Activated CD8-positive, alpha-beta memory T cell treated with anti-CD3 and anti-CD28 coated beads for 1 hour (primary cell): ENCODE measurements at regions not wholly inside any gene's neighbourhood (a gene's known extent, or its start where the extent isn't known, plus 50 kb on each side); places are given as distances from the start of the nearest gene placed in this dataset.
"Not testable (repeated sequence)": the region's sequence is repeated elsewhere in the genome, so short reads cannot be mapped to it uniquely, and the experiment has no call there.

Source experiments
- DNase-seq, 2 donors: peaks; one replicate each; pipeline ENCODE4 v3.0.0-alpha.2; 2020; ENCODE audit warnings: low read depth in 1 of 2; ENCODE audit errors: extremely low read depth in 1 of 2

DNA sequence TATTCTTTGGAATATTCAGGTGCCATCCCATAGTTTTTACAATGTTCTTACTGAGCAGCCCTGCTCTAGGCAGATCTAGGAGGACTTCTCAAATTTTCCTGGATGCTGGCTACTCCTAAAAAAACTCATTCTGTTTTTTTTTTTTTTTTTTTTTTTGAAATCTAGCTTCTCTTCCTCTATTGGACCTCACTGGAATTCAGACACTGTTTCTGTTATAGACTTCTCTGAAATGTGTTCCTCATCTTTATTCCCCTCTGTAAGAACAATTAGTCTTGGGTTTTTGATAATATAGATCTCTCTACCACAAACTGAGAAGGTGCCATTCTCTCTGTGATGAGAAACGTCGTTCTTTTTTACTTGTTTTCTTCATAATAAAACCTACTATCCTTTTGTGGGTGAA, 115.3 kb upstream of the CCND2 start:
- no peak for DNase-seq

GRCh38 chr12:4157122-4157521, 116.4 kb upstream of the CCND2 start:
- no peak for DNase-seq

GRCh38 chr12:4156317-4156716, 117.2 kb upstream of the CCND2 start:
- DNase-seq = no peak

DNA sequence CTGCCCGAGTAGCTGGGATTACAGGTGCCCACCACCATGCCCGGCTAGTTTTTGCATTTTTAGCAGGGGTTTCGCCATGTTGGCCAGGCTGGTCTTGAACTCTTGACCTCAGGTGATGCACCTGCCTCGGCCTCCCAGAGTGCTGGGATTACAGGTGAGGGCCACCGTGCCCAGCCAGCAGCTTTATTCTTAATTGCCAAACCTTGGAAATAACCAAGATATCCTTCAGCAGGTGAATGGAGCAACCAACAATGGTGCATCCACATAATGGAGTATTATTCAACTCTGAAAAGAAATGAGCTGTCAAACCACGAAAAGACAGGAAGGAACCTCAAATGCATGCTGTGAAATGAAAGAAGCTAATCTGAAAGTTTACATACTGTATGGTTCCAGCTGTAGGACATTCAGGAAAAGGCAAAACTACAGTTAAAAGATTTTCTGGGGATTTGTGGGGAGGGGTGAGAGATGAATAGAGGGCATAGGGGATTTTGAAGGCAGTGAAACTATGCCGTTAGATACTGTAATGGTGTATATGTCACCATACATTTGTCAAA, 118.8 kb upstream of the CCND2 start:
- DNase-seq = no peak

GRCh38 chr12:4153343-4153892, 120.1 kb upstream of the CCND2 start:
- DNase-seq = no peak

DNA sequence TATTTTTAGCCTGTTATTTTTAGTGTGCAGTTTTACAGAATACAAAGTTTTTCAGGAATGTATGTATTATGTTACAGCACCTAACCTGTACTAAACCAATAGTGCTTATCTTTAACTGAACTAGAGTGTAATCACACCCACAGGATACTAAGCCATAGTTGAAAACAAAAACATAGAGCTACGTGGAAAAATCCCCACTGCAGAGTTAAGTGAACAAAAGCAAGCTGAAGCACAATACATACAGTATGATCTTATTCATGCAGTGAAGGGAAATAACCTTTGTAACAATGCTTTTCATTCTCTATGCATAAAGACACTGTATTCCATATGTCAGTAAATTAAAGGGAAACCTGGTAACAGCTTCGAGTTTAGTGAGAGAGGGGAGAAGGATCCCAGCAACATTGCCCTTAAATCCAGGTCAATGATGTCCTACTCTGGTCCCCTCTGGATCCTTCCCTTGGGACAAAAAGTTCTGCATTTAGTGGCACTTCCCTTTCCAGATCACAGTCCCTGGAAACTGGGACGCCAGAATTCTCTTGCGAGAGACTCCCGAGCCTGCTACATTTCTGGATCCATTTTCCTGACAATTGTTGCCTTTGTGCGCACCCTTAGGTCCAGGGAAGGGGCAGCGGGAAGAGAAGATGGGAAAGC, 121.3 kb upstream of the CCND2 start:
- DNase-seq = no peak

DNA sequence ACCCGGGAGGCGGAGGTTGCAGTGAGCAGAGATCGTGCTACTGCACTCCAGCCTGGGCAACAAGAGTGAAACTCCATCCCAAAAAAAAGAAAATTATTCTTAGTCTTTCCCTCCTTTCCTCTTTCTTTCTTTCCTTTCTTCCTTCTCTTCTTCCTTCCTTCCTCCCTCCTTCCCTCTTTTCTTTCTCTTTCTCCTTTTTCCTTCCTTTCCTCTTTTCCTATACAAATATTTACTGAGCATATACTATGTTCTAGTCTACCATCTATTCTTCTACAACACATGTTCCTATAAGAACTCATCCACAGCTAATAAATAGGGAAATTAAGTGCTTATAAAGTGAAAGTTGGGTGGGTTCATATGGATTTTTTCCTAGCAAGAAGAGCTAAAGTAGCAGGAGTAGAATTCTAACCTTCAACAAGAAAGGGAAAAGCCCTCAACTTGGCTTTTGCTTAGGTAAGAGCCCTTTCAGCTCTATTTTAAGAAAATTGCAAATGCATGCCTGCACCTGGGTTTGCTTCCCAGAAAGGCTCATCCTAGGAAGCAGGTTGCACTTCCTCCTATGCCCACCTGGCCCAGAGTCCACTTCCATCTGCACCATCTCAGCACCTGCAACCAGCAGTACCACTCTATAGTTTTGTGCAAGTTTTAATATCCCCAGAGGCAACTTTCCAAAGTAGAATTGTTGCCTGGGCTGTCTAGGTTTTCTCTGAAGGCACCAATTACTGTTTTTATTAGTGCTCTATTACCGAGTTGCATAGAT, 122.0 kb upstream of the CCND2 start:
- no peak for DNase-seq

- DNase-seq = not testable (repeated sequence)
These were observed 123.2 kb upstream of the CCND2 start for GRCh38 chr12:4150355-4150754.

GRCh38 chr12:4148418-4149056, 125.0 kb upstream of the CCND2 start:
- DNase-seq = peak in 1 of 2 donors; percentile 42

- no peak for DNase-seq
These were observed 126.5 kb upstream of the CCND2 start for GRCh38 chr12:4147031-4147481.

DNA sequence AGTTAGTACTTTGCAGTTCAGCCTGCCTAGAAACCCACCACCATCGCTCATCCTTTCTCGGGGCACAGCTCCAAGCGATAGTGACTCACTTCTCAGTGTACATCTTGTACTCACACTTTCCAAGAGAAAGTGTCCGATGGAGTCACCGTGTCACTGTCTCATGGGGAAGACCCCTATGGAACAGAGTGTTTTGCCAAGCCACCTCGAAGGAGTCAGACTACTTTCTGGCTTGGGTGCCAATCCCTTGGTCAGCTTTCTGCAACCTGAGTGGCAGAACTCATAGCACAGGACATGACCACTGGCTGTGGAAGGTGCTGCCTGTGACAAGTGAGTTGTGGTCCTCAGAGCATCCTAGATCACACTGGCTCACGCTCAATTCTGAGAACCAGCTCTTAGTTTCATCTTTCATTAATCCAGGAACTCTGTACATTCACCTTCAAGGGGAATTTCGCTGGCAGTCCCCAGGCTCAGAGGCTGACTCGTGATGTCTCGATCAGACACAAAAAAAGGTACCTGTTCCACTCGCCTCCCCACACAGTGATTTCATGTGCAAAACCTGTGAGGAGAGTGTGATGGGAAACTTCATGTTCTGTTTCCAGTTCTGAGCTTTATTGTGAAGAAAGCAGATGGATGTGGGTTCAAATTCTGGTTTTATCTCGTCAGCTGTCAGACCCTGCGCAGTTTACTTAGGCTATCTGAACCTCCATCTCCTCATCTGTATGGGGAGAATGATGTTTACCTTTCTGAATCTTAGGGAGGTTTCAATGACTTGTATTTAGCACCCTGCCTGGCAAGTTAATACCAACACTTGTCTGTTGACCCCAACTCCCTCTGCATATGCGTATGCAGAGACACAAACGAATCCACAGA, 127.3 kb upstream of the CCND2 start:
- DNase-seq = no peak

GRCh38 chr12:4144676-4145075, 128.9 kb upstream of the CCND2 start:
- no peak for DNase-seq

- no peak for DNase-seq
These were observed 129.7 kb upstream of the CCND2 start for GRCh38 chr12:4143896-4144295.

DNA sequence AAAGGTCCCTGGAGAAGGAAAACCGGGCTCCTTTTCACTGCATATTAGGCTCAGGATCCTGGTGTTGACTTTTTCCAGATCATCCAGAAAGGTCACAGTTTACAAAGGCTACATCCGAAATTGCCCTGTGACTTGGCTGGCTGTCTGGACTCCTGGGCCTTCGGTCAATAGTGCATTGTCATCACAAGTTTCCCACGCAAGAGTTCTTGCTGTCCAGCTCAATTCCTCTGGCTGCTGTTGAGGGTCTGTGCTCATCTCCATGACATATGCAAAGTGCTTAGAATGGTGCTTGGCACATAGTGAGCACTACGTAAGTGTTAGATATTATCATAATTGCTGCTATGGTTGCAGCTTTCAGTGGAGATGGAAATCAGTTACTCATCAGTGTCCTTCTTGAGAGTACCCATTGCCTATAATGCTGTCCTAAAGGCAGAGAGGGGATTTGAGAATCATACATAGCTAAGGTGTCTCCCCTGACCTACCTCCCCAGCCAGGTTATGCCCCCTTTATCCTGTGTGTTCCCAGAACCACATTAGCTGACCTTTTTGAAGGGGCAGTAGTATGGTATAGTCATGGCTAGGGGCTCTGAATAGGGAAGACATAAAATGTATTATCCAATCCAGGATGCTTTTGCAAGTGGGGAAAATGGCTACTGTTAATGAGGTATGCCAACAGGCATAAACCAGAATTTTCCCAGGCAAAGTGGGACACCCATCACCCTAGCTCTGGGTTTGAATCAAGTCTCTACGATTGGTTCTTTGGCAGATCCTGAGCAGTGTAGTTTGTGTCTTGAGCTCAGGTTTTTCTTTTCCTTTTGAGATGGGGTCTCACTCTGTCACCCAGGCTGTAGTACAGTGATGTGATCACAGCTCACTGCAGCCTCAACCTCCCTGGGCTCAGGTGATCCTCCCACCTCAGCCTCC, 132.0 kb upstream of the CCND2 start:
- DNase-seq = no peak

DNA sequence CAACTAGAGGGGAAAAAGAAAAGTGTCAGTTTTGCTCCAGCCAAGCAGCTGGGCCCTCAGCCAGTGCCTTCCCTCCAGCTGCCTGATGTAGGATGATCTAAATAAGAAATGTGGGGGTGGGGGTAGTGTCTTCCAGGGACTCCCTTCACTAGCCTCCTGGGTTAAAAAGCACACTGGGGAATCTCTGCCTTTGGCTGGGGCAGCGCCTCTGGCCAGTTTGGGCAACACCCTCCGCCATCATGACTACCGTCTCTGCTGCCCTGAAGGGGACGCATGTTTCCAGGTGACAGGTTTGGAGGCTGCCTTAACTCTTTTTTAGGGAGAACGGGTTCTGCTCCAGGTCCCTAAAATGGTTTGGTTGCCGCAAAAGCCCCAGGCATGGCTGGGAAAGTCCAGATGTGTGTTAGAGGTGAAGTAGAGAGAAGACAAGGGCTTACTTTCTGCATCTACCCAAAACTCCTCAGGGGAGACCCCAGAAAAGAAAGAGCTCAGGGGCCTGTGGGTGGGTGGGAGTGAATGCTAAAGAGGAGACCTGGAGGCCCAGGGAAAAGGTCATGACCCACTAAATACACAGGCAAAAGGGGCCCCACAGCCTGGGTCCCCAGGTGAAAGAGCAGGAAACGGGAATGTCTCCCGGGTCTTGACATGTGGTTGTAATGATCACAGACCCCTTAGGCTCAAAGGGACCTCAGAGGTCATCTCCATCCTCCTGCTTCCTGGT, 132.8 kb upstream of the CCND2 start:
- DNase-seq = no peak

- no peak for DNase-seq
These were observed 134.4 kb upstream of the CCND2 start for GRCh38 chr12:4139191-4139590.

DNA sequence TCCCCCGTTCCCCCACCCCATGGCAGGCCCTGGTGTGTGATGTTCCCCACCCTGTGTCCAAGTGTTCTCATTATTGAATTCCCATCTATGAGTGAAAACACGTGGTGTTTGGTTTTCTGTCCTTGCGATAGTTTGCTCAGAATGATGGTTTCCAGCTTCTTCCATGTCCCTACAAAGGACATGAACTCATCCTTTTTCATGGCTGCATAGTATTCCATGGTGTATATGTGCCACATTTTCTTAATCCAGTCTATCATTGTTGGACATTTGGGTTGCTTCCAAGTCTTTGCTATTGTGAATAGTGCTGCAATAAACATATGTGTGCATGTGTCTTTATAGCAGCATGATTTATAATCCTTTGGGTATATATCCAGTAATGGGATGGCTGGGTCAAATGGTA, 135.0 kb upstream of the CCND2 start:
- not testable (repeated sequence) for DNase-seq

DNA sequence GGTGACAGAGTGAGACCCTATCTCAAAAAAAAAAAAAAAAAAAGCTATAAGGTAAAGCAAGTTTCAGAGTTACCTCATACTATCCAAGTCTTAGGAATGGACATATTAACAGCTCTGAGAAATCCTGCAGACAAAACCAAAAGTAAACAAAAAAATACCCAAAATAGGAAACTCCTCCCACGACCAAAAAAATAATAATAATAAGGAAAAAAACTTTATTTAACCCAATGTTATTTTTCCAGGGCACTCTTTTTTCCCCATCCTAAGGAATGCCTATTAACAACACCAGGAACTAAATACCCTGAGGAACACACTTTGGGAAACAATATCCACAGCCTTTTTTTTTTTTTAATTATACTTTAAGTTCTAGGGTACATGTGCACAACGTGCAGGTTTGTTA, 135.5 kb upstream of the CCND2 start:
- DNase-seq = no peak

GRCh38 chr12:4137441-4137840, 136.1 kb upstream of the CCND2 start:
- DNase-seq = no peak
